Body of pancreas (tissue), 4 donors: ENCODE measurements at regions not wholly inside any gene's neighbourhood (a gene's known extent, or its start where the extent isn't known, plus 50 kb on each side); places are given as distances from the start of the nearest gene placed in this dataset.

Experiments used
- ATAC-seq: fragments of 150-250 bp; one replicate; pipeline ENCODE4 v1.9.1; 2016
- DNase-seq, 4 donors: peaks; one replicate each; pipeline ENCODE4 v3.0.0-alpha.2; 2019
- H3K27ac ChIP-seq, 4 donors: fragments of 200-600 bp; sonication (generic); 1 replicate in 3 of 4; 2 replicates in 1 of 4; pipeline versions ENCODE4 v1.5.1 to v1.6.1; 2016 to 2019; ENCODE audit warnings: mild to moderate bottlenecking in 1 of 4, mixed read lengths in 1 of 4, moderate library complexity in 1 of 4
- H3K27me3 ChIP-seq, 2 donors: fragments of 200-600 bp; sonication (generic); one replicate each; pipeline ENCODE4 v1.6.0; 2016; ENCODE audit warnings: mild to moderate bottlenecking in 1 of 2
- H3K36me3 ChIP-seq, 2 donors: fragments of 200-600 bp; sonication (generic); replicated peaks in 1 of 2; 2 replicates each; pipeline ENCODE4 v1.5.1; 2016; ENCODE audit warnings: low read depth in 2 of 2; ENCODE audit not compliant: insufficient read depth in 1 of 2
- H3K4me1 ChIP-seq: fragments of 200-600 bp; sonication (generic); one replicate; pipeline ENCODE4 v1.6.0; 2016
- H3K4me3 ChIP-seq, 2 donors: fragments of 200-600 bp; sonication (generic); 1 replicate in 1 of 2; 2 replicates in 1 of 2; pipeline ENCODE4 v1.5.1; 2016 to 2019
- H3K9me3 ChIP-seq, 3 donors: fragments of 200-600 bp; sonication (generic); 1 replicate in 2 of 3; 2 replicates in 1 of 3; pipeline ENCODE4 v1.5.1; 2016
- CTCF ChIP-seq, 7 experiments: fragments of 450-650 bp in 4 of 7; fragments of 200-600 bp in 3 of 7; sonication (generic) in 3 of 7; IDR thresholded peaks; one replicate each; pipeline ENCODE4 v1.5.1; 2016 to 2019; ENCODE audit warnings: antibody characterized with exemption in 7 of 7
- POLR2A ChIP-seq, 3 donors: fragments of 450-650 bp; IDR thresholded peaks; one replicate each; pipeline ENCODE4 v1.6.1; 2016; ENCODE audit warnings: antibody characterized with exemption in 3 of 3, mild to moderate bottlenecking in 2 of 3
- WGBS, 2 donors: methylation state at CpG; one replicate each; pipeline ENCODE4 v1.1.5; 2017; 5-methylcytosine and 5-hydroxymethylcytosine counted together
- intact Hi-C: fragments of 100-400 bp; cut with DNase I; formaldehyde crosslinking; loops from one replicate; pipeline ENCODE4 v1.15.1; 2023

- DNase-seq (peak; percentile 14 to 22 (median 18)), ATAC-seq (no peak)
- peak; percentile 44 to 67 (median 52) for TF ChIP-seq CTCF (IDR thresholded peaks at IDR 0.05)
- no peak for TF ChIP-seq POLR2A (IDR thresholded peaks at IDR 0.05)
- Histone ChIP-seq H3K4me3 (no peak overlapping the region), H3K9me3 (no peaks in the 10 kb centered on the region), H3K36me3 (no peaks in the 10 kb centered on the region), H3K27me3 (no peaks in the 10 kb centered on the region), H3K4me1 (peaks cover 5% of the 10 kb centered on the region), H3K27ac (no peak overlapping the region)
- intact Hi-C loops, result loop anchor here (10.0 kb wide), 1 partner anchor 185 kb away; no protein-coding TSS in a partner anchor
- 37 to 42% methylated on average over 20 to 21 of the region's 21 CpGs for WGBS, 2 donors
These were observed 152.0 kb upstream of the SYN3 start for GRCh38 chr22:33209930-33210784.

GRCh38 chr22:33204408-33204807 is 146.2 kb upstream of the SYN3 start:
- Histone ChIP-seq H3K27ac (no peak overlapping the region), H3K36me3 (no peaks in the 10 kb centered on the region), H3K27me3 (no peaks in the 10 kb centered on the region), H3K4me1 (no peaks in the 10 kb centered on the region), H3K9me3 (no peaks in the 10 kb centered on the region), H3K4me3 (no peak overlapping the region)
- no peak for DNase-seq
- 3 to 11% methylated on average over 1 of the region's 1 CpG for WGBS, 2 donors
- ATAC-seq, result no peak
- intact Hi-C loops, result loop anchor here (10.0 kb wide), 1 partner anchor 180 kb away; no protein-coding TSS in a partner anchor
- TF ChIP-seq POLR2A (IDR thresholded peaks at IDR 0.05), result no peak
- no peak for TF ChIP-seq CTCF (IDR thresholded peaks at IDR 0.05)

- TF ChIP-seq CTCF (IDR thresholded peaks at IDR 0.05), result no peak
- TF ChIP-seq POLR2A (IDR thresholded peaks at IDR 0.05), result no peak
- ATAC-seq, result no peak
- Histone ChIP-seq H3K4me3 (no peak overlapping the region), H3K36me3 (no peaks in the 10 kb centered on the region), H3K27me3 (no peaks in the 10 kb centered on the region), H3K4me1 (no peaks in the 10 kb centered on the region), H3K27ac (no peak overlapping the region), H3K9me3 (no peaks in the 10 kb centered on the region)
- intact Hi-C loops, result loop anchor here (10.0 kb wide), 1 partner anchor 178 kb away; no protein-coding TSS in a partner anchor
- DNase-seq, result no peak
- 25 to 31% methylated on average over 1 of the region's 1 CpG for WGBS, 2 donors
These were observed 144.3 kb upstream of the SYN3 start for GRCh38 chr22:33202455-33202854.

- Histone ChIP-seq H3K36me3 (no peaks in the 10 kb centered on the region), H3K4me3 (no peak overlapping the region), H3K27me3 (no peaks in the 10 kb centered on the region), H3K9me3 (no peaks in the 10 kb centered on the region), H3K4me1 (no peaks in the 10 kb centered on the region), H3K27ac (no peak overlapping the region)
- TF ChIP-seq CTCF (IDR thresholded peaks at IDR 0.05), result no peak
- no peak for TF ChIP-seq POLR2A (IDR thresholded peaks at IDR 0.05)
- no peak for ATAC-seq
- no peak for DNase-seq
- intact Hi-C loops, result no loop called here
- WGBS, 2 donors, result 69 to 74% methylated on average over 3 of the region's 3 CpGs
These were observed 136.4 kb upstream of the SYN3 start for GRCh38 chr22:33194529-33195077.
